Ishikawa (cell line): ENCODE measurements at regions not wholly inside any gene's neighbourhood (a gene's known extent, or its start where the extent isn't known, plus 50 kb on each side); places are given as distances from the start of the nearest gene placed in this dataset.

Experiments used
- CEBPB ChIP-seq: IDR thresholded peaks from 2 replicates; pipeline ENCODE4 v1.6.1; 2012
- CREB1 ChIP-seq: IDR thresholded peaks from 2 replicates; pipeline ENCODE4 v1.6.1; 2012; ENCODE audit warnings: low read depth
- EGR1 ChIP-seq: IDR thresholded peaks from 2 replicates; pipeline ENCODE4 v1.6.1; 2012
- EP300 ChIP-seq: IDR thresholded peaks from 2 replicates; pipeline ENCODE4 v1.6.1; 2012; ENCODE audit warnings: borderline replicate concordance
- FOXM1 ChIP-seq: IDR thresholded peaks from 2 replicates; pipeline ENCODE4 v1.6.1; 2012; ENCODE audit warnings: low read depth, borderline replicate concordance
- MAX ChIP-seq: IDR thresholded peaks from 2 replicates; pipeline ENCODE4 v1.6.1; 2012
- NFIC ChIP-seq: IDR thresholded peaks from 2 replicates; pipeline ENCODE4 v1.6.1; 2012
- RAD21 ChIP-seq: IDR thresholded peaks from 2 replicates; pipeline ENCODE4 v1.6.1; 2012; ENCODE audit warnings: low read depth
- REST ChIP-seq: IDR thresholded peaks from 2 replicates; pipeline ENCODE4 v1.6.1; 2012; ENCODE audit warnings: low read depth, mild to moderate bottlenecking
- TAF1 ChIP-seq: IDR thresholded peaks from 2 replicates; pipeline ENCODE4 v1.6.1; 2012; ENCODE audit warnings: low read depth, mild to moderate bottlenecking
- TCF12 ChIP-seq: IDR thresholded peaks from 2 replicates; pipeline ENCODE4 v1.6.1; 2012; ENCODE audit warnings: low read depth
- TEAD4 ChIP-seq: IDR thresholded peaks from 2 replicates; pipeline ENCODE4 v1.6.1; 2012
- USF1 ChIP-seq: IDR thresholded peaks from 2 replicates; pipeline ENCODE4 v1.6.1; 2012
- YY1 ChIP-seq: IDR thresholded peaks from 2 replicates; pipeline ENCODE4 v1.6.1; 2012; ENCODE audit warnings: low read depth
- ZBTB7A ChIP-seq: IDR thresholded peaks from 2 replicates; pipeline ENCODE4 v1.6.1; 2012; ENCODE audit warnings: low read depth

GRCh38 chr20:51319522-51319921 is 223.0 kb downstream of the NFATC2 start:
- no peak for TF ChIP-seq TAF1

GRCh38 chr20:51318058-51318949 is 224.2 kb downstream of the NFATC2 start:
- TF ChIP-seq RAD21, result peak; percentile 31; the same call in 1 of the 2 replicates
- no peak for TF ChIP-seq USF1

- no peak for TF ChIP-seq YY1
- TF ChIP-seq ZBTB7A, result no peak
- TF ChIP-seq CREB1, result no peak
- TF ChIP-seq TCF12, result no peak
Measured at GRCh38 chr20:51315390-51315789, 227.1 kb downstream of the NFATC2 start.

- no peak for TF ChIP-seq MAX
- TF ChIP-seq CREB1, result no peak
- no peak for TF ChIP-seq USF1
- TF ChIP-seq NFIC, result no peak
- TF ChIP-seq EP300, result no peak
- no peak for TF ChIP-seq FOXM1
- TF ChIP-seq ZBTB7A, result no peak
- no peak for TF ChIP-seq TAF1
Measured at GRCh38 chr20:51313358-51313827, 229.1 kb downstream of the NFATC2 start.

- TF ChIP-seq REST (no peak), CEBPB (no peak), YY1 (no peak), TEAD4 (no peak), EP300 (no peak), TAF1 (no peak), EGR1 (no peak), RAD21 (no peak), TCF12 (no peak), NFIC (no peak), ZBTB7A (no peak), FOXM1 (no peak), MAX (no peak), USF1 (no peak), CREB1 (no peak)
Measured at GRCh38 chr20:51312480-51312783, 230.1 kb downstream of the NFATC2 start.

- TF ChIP-seq EGR1 (no peak), TEAD4 (0 out of 2 replicates have a peak, but pooled peaks have one; percentile 27)
Measured at GRCh38 chr20:51311636-51312479, 230.7 kb downstream of the NFATC2 start.

- TF ChIP-seq MAX (no peak), EP300 (no peak), REST (no peak), CREB1 (no peak), CEBPB (no peak), TEAD4 (no peak)
Measured at GRCh38 chr20:51310216-51310615, 232.3 kb downstream of the NFATC2 start.
